ENCODE measurements at regions not wholly inside any gene's neighbourhood (a gene's known extent, or its start where the extent isn't known, plus 50 kb on each side); places are given as distances from the start of the nearest gene placed in this dataset.
"Not testable (repeated sequence)": the region's sequence is repeated elsewhere in the genome, so short reads cannot be mapped to it uniquely, and the experiment has no call there.

DNA sequence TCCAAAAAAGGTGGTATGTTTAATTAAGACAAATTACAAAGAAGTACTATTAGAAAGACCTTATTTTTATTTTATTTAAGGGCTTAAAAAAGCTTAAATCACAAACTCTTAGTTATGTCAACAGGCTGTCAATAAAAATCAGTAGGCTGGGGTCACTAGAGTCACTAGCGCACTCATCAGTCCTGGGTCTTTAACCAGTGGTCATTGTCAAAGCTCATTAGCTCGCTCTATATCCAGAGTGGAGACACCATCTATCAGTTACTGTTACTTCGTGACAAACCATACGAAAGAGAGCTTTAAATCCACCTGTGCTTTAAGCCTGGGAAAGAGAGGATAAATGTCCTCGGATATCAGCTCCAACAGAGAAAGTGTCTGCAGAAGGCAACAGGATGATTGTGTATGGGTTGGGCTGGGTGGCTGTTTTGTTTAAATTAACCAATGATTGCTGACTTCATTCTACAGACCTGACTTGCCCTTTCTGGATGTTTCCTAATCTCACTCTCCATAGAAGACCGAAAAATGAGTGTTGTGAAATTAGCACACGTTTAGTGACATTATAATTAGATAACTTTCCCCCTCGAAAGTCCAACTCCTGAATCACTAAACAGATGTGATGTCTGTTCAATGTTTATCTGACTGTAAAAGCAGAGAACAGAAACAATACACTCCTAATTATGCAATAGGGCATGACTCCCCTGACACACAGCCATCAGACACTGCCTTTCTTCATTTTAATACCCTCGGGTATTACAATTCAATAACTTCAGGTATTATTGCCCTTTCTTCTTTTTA lies 123.6 kb upstream of the TNPO1 start:
- no peak for DNase-seq

DNA sequence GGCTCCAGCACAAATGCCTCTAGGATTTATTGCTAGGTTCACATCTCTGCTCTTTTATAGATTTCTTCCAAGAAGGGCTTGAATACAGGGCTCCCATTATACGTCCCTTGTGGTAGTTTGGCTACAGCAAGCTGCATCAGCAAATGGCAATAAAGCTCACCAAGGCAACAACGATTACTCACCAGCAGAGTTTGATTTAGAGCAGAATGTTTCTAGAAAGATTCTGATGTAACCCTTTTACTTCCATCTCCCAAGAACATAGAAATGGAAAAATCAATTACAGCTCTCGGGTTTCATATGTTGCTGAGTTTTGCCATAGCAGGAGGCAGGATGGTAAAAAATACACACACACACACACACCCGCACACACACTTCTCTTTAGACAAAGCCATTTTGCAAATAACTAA lies 124.2 kb upstream of the TNPO1 start:
- no peak for DNase-seq

DNA sequence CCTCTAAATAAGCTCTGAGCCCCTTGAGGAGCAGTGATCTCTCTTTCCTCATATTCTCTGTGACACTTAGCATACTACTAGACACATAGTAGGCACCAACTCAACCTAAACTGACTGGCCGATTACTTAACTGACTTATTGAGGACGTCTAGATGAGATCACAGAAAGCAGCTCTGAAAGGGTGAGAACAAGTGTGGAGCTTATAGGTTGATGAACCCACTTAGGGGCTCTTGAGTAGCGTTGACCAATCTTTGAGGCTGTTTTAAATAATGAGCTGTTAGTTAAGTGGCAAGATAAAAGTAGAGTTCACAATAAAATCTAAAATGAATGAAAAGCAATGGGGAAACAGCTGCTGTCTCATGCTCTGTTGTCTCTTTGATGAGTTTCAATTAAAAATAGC lies 124.7 kb upstream of the TNPO1 start:
- no peak for DNase-seq

DNA sequence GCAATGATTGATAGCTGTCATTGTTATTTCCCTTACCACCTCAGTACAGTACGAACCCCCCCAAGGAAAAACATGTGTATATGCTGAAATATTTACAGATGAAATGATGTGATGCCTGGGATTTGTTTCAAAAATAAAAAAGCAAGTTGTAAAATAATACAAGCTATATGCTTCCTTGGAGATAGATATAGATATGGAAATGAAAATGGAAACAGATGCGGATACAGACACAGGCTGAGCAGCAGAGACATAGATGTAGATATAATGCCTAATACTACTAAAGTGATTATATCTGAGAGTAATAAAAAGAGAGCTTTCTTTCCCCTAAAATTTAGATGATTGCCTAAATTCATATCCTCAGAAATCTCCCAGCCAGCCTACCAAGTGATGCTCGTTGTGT lies 127.5 kb upstream of the TNPO1 start:
- DNase-seq: no peak

DNA sequence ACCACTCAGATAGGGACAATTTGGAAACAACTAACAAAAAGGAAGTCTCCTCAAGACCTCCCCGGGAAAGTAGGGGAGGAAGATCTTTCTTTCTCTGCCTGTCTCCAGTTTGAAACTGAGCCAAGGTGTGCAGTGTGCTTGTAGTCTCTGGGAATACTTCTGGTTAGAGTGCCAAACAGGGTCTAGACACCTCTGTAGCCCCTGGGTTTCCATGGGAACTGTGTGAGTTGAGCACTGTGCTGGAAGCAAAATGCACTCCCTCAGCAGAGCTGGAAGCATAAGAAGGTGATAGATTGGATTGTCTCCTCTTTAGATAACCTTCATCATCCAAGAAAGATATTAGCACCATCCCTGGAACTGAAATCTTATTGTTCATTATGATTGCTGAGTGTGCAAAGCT lies 129.2 kb upstream of the TNPO1 start:
- no peak for DNase-seq

DNA sequence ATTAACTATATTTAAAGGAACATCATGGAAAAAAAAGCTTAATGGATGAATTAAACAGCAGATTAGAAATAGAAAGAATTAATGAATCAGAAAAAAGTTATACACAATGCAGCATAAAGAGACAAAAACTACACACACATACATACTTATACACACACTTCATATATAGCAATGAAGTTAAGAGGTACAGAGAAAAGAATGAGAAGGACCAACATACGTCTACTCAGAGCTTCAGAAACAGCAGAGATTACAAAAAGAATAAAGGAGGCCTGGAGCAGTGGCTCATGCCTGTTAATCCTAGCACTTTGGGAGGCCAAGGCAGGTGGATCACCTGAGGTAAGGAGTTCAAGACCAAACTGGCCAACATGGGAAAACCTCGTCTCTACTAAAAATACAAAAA lies 133.9 kb upstream of the TNPO1 start:
- DNase-seq: no peak

DNA sequence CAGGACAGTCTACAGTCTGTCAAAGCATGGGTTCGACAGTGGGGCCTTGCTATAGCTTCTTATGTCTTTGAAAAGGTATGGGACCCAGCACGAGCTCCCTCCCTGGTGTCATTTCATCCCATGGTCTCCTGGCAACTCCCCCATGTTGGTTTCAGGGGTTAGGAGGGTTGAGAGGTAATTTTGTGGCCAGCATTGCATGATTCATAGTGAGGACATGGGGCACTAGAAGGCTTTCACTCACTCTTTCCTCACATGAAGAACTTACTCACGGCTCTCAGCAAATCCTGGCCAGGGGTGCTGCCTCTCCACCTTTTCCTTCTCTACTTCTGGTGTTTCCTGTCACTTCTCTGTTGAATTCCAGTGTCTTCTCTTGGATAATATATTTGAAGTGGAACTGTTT lies 134.7 kb upstream of the TNPO1 start:
- DNase-seq: no peak

DNA sequence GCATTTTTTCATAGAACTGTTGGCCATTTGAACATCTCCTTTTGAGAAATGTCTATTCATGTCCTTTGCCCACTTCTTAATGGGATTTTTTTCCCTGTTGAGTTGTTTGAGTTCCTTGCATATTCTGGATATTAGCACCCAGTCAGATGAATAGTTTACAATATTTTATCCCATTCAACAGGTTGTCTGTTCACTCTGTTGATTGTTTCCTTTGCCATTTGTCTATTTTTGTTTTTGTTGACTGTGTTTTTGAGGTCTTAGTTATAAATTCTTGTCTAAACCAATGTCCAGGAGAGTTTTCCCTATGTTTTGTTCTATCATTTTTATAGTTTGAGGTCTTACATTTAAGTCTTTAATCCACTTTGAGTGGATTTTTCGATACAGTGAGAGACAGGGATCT lies 139.0 kb upstream of the TNPO1 start:
- no peak for DNase-seq

DNA sequence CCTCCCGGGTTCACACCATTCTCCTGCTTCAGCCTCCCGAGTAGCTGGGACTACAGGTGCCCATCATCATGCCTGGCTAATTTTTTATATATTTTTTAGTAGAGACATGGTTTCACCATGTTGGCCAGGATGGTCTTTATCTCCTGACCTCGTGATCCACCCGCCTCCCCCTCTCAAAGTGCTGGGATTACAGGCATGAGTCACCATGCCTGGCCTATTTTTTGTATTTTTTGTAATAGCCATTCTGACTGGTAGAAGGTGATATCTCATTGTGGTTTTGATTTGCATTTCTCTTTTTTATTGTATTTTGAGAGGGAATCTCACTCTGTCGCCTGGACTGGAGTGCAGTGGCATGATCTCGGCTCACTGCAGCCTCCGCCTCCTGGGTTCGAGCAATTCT lies 139.6 kb upstream of the TNPO1 start:
- not testable (repeated sequence) for DNase-seq

DNA sequence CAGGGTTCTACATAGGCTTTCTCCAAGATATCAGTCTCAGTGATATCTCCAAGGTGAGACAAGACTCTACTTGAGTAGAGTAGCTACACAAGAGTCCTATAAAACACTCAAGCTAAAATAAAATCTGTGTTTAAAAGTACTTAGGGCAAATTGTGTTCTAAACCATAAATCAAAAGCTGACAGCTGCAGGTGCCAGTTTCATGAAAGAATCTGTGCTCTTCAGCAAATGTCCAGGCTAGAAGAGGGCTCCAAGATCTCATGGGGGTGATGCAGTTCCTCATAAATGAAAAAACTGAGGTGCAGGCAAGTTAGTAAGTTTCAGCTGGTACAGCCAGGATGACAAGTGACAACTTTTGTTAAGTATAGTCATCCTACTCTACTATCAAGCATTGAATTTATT lies 142.8 kb upstream of the TNPO1 start:
- no peak for DNase-seq

DNA sequence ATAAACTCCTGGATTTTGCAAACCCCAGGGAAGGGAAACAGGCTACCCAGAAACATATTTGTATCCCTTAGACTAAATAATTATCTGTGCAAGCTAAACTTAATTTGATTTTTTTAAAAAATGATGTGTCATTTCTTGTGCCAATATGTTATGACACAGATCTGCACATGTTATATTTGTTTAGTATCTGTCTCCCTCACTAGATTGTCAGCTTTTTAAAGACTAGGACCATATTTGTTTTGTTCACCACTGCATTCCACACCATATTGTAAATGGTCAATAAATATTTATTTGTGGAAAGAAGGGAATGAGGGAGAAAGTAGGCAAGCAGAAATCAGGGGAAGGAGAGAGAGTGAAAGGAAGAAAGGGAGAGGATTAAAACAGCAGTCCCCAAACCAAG lies 143.3 kb upstream of the TNPO1 start:
- no peak for DNase-seq

DNA sequence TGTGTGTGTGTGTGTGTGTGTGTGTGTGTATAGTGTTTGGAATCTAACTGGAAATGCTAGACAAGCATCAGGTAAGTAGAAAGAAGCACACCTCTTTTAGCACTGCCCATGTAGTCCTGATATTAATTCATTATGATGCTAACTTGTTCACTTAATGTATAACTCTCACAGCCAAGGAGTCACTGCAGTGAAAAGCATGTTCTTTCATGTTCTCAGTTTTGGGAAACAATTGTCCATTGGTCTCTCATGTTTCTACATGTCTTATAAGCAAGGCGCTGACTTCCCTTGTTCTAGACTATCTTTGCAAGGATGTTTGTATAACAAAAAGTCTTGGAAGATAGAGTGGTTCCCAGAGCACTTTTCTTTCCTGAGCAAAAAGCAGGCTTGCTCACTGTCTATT lies 148.8 kb upstream of the TNPO1 start:
- DNase-seq: no peak

DNA sequence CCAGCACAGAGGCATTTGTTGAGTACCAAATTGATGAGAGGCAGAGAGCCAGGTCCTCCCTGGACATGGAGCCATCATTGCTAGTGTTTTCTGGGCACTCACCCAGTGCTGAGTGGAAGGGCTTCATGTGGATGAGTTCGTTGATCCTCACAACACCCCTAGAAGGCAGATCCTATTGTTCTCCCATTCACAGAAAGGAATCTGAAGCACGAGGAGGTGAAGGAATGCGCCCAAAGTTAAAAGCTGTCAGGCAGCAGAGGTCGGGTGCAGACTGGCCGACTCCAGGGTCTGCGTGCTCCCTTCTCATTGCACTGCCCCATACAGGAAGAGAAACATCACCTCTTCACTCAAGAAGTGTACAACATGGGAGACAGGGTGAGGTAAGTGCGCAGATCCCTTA lies 153.5 kb upstream of the TNPO1 start:
- DNase-seq: no peak

DNA sequence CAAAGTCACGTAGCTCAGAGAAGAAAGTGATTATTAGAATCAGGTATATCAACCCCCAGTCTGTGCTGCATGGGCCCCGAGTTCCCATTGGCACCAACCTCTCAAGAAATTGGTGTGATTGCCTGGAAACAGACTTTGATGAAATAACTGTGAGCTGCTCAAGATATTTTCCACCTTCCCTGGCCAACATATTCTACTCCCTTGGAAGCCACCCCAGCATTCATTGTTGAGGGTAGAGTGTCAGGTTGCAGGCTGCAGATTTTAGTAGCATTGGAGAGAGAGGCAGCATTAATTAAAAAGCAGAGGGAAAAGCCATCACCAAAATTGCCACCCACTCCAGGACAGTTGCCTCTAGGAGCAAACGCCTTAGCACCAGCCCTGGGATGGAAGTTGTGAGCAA lies 154.2 kb upstream of the TNPO1 start:
- DNase-seq: no peak

DNA sequence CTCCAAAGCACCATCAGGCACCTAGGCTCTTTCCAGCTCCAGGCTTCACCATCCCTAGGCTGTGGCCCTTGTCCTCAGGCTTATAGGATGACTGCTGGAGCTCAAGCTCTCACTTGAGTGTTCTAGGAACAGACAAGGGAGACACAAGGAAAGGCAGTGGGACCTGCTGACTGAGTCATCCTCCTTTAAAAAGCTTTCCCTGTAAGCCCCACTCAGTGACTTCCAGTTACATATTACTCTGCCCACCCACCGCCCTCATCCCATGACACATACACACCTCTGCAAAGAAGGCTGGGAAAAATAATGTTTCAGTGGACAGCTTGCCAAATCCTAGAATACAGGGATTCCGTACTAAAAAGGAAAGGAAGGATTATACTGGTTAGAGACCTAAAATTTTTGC lies 154.2 kb upstream of the ZNF366 start:
- no peak for DNase-seq

DNA sequence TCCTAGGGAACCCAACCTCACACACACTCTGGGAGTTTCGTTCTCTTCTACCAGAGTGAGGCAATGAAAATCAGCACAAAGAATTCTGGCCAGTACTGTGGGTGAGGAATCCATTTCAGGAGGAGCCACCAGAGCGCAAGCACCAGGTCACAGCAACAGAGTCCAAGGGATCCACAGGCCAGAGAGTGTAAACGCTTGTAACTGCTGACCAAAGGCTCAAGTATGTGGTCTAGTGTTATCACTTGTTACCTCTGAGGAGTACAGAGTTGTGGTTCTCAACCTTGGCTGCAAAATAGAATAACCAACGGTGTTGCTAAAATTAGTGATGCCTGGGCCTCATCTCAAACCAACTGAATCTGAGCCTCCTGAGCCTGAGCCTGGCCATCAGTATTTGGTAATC lies 152.5 kb upstream of the ZNF366 start:
- no peak for DNase-seq

DNA sequence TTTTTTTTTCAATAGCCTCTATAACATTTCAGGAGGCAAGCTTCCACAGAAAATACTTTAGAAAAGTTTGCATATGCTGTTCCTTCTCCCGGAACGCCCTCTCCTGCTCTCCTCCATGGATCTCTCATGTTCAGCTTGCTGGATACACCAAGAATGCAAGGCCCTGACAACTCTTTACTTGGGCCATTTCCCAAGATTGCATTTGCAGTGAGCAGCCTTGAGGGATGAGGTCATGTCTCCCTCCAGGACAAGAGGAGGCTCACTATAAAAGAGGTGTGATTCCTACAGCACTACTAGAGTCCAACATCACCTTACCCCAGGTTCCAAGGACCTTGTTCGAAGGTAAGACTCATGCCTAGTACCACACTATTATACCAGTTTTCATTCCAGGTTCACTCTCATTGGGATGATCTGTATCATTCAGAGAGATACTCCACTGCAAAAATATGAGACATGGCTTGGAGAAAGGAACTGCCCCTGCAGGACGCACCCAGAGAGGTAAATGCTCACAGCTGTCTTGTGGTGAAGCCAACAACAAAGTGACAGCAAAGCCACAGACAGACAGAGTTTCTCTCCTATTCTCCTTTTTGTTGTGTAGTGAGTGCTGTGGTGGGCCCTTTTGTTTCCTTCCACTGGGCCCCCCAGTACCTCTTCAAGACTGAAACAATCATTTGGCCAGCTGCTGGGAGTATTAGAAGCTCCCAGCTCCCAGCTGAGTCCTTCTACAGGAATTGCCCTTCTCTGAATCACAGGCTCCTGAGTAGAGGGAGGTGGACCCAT lies 151.7 kb upstream of the ZNF366 start:
- no peak for DNase-seq

DNA sequence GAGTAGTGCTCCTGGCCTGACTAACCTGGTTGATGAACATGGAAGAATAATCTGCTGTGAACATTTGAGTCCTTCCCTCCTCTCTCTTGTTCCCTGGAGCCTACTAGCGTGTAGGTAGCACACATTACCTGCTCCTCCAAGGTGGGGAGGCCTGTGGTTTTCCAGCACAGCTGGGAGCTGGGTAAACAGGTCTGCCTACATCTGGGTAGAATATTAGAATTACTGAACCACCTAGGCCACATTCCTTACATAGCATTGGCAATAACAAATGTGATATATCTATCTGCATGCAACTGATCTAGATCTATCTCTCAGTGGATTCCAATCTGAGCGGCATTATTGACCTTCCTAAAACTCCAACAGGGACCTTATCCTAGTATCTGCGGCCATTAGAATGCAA lies 151.0 kb upstream of the ZNF366 start:
- DNase-seq: no peak

DNA sequence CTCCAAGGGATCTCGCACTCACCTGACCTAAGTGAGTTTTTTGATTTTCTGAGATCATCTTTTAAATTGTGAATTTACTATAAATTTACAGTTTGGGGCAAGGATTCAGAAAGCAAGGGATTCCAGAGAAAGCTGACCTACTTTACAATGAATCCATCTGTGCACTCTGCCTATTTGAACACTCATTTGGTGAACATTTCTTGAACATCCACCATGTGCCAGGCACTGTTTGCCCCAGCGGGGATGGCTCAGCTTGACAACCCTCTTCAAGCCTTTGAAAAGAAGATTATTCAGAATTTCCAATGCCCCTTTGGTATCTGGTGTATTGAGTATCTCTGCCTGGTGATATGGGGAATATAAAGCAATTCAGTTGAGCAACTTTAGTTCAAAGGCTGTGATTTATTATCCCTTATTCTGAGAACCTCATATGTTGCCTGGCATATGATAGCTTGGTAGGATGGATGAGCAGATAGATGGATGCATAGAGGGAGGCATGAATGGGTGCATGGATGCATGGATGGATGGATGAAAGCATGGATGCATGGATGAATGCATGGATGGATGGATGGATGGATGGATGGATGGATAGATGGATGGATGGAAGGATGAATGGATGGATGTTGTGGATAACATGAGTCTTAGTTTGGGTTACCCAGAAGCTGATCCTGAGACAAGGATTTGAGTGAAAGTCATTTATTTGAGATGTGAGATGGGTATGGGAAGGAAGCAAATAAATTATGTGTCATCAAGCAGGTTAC lies 149.7 kb upstream of the ZNF366 start:
- no peak for DNase-seq

DNA sequence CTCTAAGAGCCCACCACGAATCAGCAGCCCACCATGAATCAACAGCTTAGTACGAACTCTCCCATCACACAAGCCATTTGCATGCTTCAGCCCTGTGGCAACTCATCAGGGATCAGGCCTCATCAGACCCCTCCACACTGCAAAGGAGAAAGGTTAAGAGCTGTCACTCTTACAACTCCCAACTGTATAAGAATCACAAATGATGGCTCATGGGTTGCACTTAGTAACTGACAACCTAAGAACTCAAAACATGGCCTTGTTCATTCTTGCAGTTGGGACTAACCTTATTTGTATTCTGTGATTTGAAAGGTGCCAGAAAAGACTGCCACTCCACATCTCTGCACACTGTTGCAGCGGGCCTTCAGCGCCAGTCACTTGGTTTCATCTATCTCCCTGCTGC lies 149.1 kb upstream of the ZNF366 start:
- no peak for DNase-seq

DNA sequence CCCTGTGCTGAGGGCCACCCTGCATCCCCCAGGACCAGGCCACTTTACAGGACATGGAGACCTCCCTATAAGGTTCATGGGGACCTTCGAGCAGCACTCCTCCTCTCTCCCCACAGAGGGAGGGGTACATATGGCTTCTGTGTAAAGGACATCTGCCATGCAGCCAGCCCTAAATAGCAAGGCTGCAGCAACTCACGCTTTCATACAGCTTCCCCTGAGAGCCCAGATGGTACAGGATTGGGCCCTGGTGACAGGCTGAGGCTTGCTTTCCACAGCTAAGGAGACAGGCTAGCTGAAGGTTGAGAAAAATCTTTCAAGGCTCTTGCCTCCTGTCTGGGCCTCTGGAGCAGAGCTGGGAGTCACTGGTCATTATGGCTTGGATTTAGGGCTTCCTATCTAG lies 147.0 kb upstream of the ZNF366 start:
- DNase-seq: no peak

DNA sequence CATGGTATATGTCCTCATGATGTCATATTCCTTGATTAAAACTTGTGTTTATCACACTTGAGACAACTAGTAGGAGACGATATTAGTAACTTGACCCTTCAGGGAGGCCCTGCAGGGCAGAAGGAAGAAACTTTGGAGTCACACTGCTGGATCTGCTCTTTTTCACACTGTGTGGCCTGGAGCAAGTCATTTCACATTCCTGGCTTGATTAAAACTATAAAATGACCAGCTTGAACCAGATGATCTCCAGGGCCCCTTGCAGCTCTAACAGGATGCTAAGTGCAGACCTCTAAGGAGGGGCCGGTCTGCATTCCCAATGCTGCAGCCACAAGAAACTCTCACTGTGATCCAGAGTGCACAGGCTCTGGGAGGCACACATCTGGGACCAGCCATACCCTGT lies 146.4 kb upstream of the ZNF366 start:
- DNase-seq: no peak

DNA sequence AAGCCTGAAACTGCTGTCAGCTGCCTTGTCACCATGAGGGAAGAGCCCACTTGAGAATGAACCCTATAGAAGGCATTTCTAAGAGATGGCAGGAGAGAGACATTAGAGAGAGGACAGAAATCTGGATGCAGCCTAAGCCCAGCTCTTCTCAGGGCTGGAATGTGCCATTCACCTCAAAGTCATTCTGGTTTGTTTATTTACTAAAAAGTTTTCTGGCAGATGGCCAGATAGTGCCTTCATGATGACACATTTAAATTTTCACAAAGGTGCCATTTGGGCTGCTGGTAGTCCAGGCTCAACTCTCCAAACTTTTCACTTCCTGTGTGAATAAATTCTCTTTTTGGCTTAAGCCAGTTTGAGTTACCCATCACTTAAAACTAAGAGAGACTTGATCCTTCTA lies 144.6 kb upstream of the ZNF366 start:
- DNase-seq: no peak

DNA sequence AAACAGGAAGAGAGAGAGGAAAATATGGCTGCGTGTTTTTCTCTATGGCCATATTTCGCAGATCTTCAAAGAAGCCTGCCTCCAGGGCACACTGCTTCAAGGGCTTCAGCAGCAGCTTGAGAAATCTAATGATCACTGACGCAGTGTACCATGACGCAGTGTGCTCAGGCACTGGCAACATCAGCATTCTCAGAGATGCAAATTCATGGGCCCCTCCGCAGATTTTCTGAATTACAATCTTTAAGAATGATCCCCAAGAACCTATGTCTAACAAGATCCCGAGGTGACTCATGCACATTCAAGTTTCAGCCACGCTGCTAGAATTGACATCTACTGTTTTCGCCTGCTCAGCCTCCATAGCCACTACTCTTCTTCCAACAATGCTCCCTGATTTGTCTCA lies 143.9 kb upstream of the ZNF366 start:
- no peak for DNase-seq
